ENCODE measurements at regions not wholly inside any gene's neighbourhood (a gene's known extent, or its start where the extent isn't known, plus 50 kb on each side); places are given as distances from the start of the nearest gene placed in this dataset.

- H3K36me3 ChIP-seq (ENCODE audit: control insufficient read depth in 2 of 2, insufficient read depth in 1 of 2, low read length in 2 of 2) = no peaks in the 10 kb centered on the region
- H3K4me3 ChIP-seq (ENCODE audit: low read depth, low read length) = no peak overlapping the region
- TF ChIP-seq SALL2 (tag by site-specific recombination; IDR thresholded peaks at IDR 0.05; ENCODE audit: borderline replicate concordance) (no peak), SCRT2 (tag by site-specific recombination; IDR thresholded peaks at IDR 0.05) (no peak), ELK4 (IDR thresholded peaks at IDR 0.05; ENCODE audit: borderline replicate concordance, low read depth, low read length) (no peak), SP3 (tag by site-specific recombination; IDR thresholded peaks at IDR 0.05) (no peak), ZNF530 (tag by site-specific recombination; IDR thresholded peaks at IDR 0.05; ENCODE audit: low read depth) (no peak), HOXC10 (CRISPR knock-in tag; IDR thresholded peaks at IDR 0.05) (no peak), ZFHX2 (tag by site-specific recombination; conservative IDR thresholded peaks at IDR 0.05) (no peak), FEZF1 (tag by site-specific recombination; IDR thresholded peaks at IDR 0.05) (no peak), ZNF518A (tag by site-specific recombination; conservative IDR thresholded peaks at IDR 0.05; ENCODE audit: low read depth) (no peak), ZNF623 (tag by site-specific recombination; IDR thresholded peaks at IDR 0.05) (no peak), ZNF202 (tag by site-specific recombination; IDR thresholded peaks at IDR 0.05; ENCODE audit: borderline replicate concordance) (no peak), ZNF521 (tag by site-specific recombination; IDR thresholded peaks at IDR 0.05) (no peak), MYNN (tag by site-specific recombination; IDR thresholded peaks at IDR 0.05; ENCODE audit: borderline replicate concordance) (no peak), ZFP69B (tag by site-specific recombination; IDR thresholded peaks at IDR 0.05) (no peak), ZNF558 (tag by site-specific recombination; IDR thresholded peaks at IDR 0.05) (no peak)
- no peak overlapping the region for H3K27ac ChIP-seq (ENCODE audit: extremely low read depth, low read depth, low read length)
- no peaks in the 10 kb centered on the region for H3K4me1 ChIP-seq (ENCODE audit: control insufficient read depth, insufficient read depth, low read length)
- H3K9me3 ChIP-seq (ENCODE audit: control insufficient read depth, insufficient read depth, low read depth, low read length) = no peaks in the 10 kb centered on the region
- POLR2A ChIA-PET = no interaction called here
- CTCF ChIA-PET = no interaction called here
Observed at GRCh38 chr7:91338226-91339020, 74.2 kb downstream of the FZD1 start.

- no peak overlapping the region for H3K4me3 ChIP-seq (ENCODE audit: low read depth, low read length)
- CTCF ChIA-PET = no interaction called here
- no peaks in the 10 kb centered on the region for H3K4me1 ChIP-seq (ENCODE audit: control insufficient read depth, insufficient read depth, low read length)
- POLR2A ChIA-PET = no interaction called here
- H3K27ac ChIP-seq (ENCODE audit: extremely low read depth, low read depth, low read length) = no peak overlapping the region
- no peaks in the 10 kb centered on the region for H3K9me3 ChIP-seq (ENCODE audit: control insufficient read depth, insufficient read depth, low read depth, low read length)
- no peaks in the 10 kb centered on the region for H3K36me3 ChIP-seq (ENCODE audit: control insufficient read depth in 2 of 2, insufficient read depth in 1 of 2, low read length in 2 of 2)
- TF ChIP-seq KLF16 (tag by site-specific recombination; IDR thresholded peaks at IDR 0.05) (no peak), ZNF768 (tag by site-specific recombination; IDR thresholded peaks at IDR 0.05) (no peak), TRIM28 (IDR thresholded peaks at IDR 0.05; ENCODE audit: borderline replicate concordance, low read length) (no peak), ZNF473 (tag by site-specific recombination; IDR thresholded peaks at IDR 0.05) (no peak), SALL2 (tag by site-specific recombination; IDR thresholded peaks at IDR 0.05; ENCODE audit: borderline replicate concordance) (no peak), PRDM10 (tag by site-specific recombination; IDR thresholded peaks at IDR 0.05) (no peak), ZNF133 (tag by site-specific recombination; IDR thresholded peaks at IDR 0.05) (no peak)
Observed at GRCh38 chr7:91342346-91342745, 78.1 kb downstream of the FZD1 start.
